K562 (cell line): ENCODE measurements at regions not wholly inside any gene's neighbourhood (a gene's known extent, or its start where the extent isn't known, plus 50 kb on each side); places are given as distances from the start of the nearest gene placed in this dataset.

ENCODE experiments used
- EZH2 ChIP-seq: IDR thresholded peaks from 2 replicates; pipeline ENCODE4 v1.6.1; 2012; ENCODE audit warnings: low read depth, mild to moderate bottlenecking, inconsistent platforms, low read length, borderline replicate concordance
- HNRNPL ChIP-seq: fragments of 200-400 bp; formaldehyde crosslinking; IDR thresholded peaks from 2 replicates; pipeline ENCODE4 v1.6.1; 2017; ENCODE audit warnings: low read depth, mild to moderate bottlenecking, low read length
- KAT7 ChIP-seq: sonication (generic); formaldehyde crosslinking; IDR thresholded peaks from 2 replicates; pipeline ENCODE4 v1.8.0; 2022; ENCODE audit warnings: missing genetic modification reagents, mild to moderate bottlenecking, borderline replicate concordance
- MAX ChIP-seq: sonication (generic); formaldehyde crosslinking; IDR thresholded peaks from 2 replicates; pipeline ENCODE4 v1.9.0; 2022; ENCODE audit warnings: mild to moderate bottlenecking, missing genetic modification reagents
- MYC ChIP-seq, 2 experiments: fragments of 250-450 bp in 1 of 2; sonication (Bioruptor Pico) in 1 of 2; IDR thresholded peaks; 2 replicates each; pipeline versions ENCODE4 v1.5.1 to v1.6.1; 2012 to 2021; ENCODE audit warnings: low read depth in 2 of 2, borderline replicate concordance in 1 of 2, improper control_type of control experiment in 1 of 2, low read length in 1 of 2, mild to moderate bottlenecking in 1 of 2, moderate library complexity in 1 of 2
- NEUROD1 ChIP-seq: fragments of 150-350 bp; IDR thresholded peaks from 2 replicates; pipeline ENCODE4 v1.6.1; 2014; ENCODE audit warnings: borderline replicate concordance, low read length, low read depth; ENCODE audit not compliant: partially characterized antibody
- PCBP2 ChIP-seq: fragments of 200-400 bp; formaldehyde crosslinking; IDR thresholded peaks from 2 replicates; pipeline ENCODE4 v1.6.1; 2018; ENCODE audit warnings: low read length, low read depth, mild to moderate bottlenecking, moderate library complexity; ENCODE audit not compliant: poor library complexity, severe bottlenecking
- SNRNP70 ChIP-seq: fragments of 200-400 bp; formaldehyde crosslinking; optimal IDR thresholded peaks from 2 replicates; pipeline ENCODE3; 2017; ENCODE audit warnings: low read depth, low read length
- YY1 ChIP-seq, 3 experiments: IDR thresholded peaks; 2 replicates each; pipeline ENCODE4 v1.6.1; 2011; ENCODE audit warnings: low read length in 2 of 3, mild to moderate bottlenecking in 2 of 3, moderate library complexity in 2 of 3, borderline replicate concordance in 1 of 3, control low read depth in 1 of 3, low read depth in 1 of 3; ENCODE audit not compliant: insufficient read depth in 3 of 3, insufficient replicate concordance in 2 of 3, control insufficient read depth in 1 of 3, insufficient read length in 1 of 3; ENCODE audit errors: extremely low read depth in 1 of 3
- ZNF239 ChIP-seq: fragments of 250-450 bp; sonication (Bioruptor Pico); IDR thresholded peaks from 2 replicates; pipeline ENCODE4 v1.4.0; 2020; ENCODE audit warnings: mild to moderate bottlenecking
- TF ChIP-seq, protein P1 (sequence below), 2 experiments: fragments of 450-650 bp in 1 of 2; sonication (generic) in 1 of 2; formaldehyde crosslinking in 1 of 2; IDR thresholded peaks; 2 replicates each; pipeline versions ENCODE4 v1.7.1 to v1.9.0; 2016 to 2022; ENCODE audit warnings: inconsistent platforms in 1 of 2, mild to moderate bottlenecking in 1 of 2, missing genetic modification reagents in 1 of 2

DNA sequence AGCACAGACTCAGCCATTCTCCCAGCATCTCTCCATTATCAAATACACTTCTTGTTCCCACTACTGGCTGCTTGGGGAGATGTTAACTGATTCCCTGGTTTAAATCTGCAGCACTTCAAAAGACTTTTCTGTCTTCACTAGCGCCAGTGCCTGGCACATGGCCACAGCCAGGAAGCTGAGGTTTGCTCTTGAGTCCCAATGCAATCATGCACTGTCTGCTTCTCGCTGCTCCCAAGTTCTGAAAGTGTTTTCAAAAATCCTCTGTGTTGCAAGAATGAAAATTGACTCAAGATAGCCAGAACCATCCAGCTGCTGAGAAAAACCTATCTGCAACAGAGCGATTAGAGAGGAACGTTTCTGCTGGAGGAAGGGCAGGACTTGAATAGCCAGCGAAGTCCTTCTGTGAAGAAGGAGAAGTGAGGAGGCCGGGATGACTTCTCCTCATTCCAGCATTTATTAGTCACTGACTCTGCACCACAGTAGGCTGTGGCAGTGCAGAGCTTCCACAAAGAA is 358.4 kb upstream of the NR2F2 start:
- TF ChIP-seq SNRNP70 (no peak), MYC (IDR thresholded peaks at IDR 0.05; ENCODE audit: low read depth, low read length) (no peak), MYC (CRISPR knock-in tag; IDR thresholded peaks at IDR 0.05; ENCODE audit: borderline replicate concordance, low read depth) (no peak), EZH2 (no peak), KAT7 (CRISPR knock-in tag) (no peak), ZNF239 (no peak), PCBP2 (no peak), MAX (CRISPR knock-in tag) (no peak), HNRNPL (no peak), YY1 (IDR thresholded peaks at IDR 0.05; ENCODE audit: borderline replicate concordance in 1 of 3, control insufficient read depth in 1 of 3, extremely low read depth in 1 of 3, insufficient read depth in 3 of 3, insufficient read length in 1 of 3, insufficient replicate concordance in 2 of 3, low read depth in 1 of 3, low read length in 2 of 3) (no peak), NEUROD1 (no peak)
- TF ChIP-seq, protein P1, sequence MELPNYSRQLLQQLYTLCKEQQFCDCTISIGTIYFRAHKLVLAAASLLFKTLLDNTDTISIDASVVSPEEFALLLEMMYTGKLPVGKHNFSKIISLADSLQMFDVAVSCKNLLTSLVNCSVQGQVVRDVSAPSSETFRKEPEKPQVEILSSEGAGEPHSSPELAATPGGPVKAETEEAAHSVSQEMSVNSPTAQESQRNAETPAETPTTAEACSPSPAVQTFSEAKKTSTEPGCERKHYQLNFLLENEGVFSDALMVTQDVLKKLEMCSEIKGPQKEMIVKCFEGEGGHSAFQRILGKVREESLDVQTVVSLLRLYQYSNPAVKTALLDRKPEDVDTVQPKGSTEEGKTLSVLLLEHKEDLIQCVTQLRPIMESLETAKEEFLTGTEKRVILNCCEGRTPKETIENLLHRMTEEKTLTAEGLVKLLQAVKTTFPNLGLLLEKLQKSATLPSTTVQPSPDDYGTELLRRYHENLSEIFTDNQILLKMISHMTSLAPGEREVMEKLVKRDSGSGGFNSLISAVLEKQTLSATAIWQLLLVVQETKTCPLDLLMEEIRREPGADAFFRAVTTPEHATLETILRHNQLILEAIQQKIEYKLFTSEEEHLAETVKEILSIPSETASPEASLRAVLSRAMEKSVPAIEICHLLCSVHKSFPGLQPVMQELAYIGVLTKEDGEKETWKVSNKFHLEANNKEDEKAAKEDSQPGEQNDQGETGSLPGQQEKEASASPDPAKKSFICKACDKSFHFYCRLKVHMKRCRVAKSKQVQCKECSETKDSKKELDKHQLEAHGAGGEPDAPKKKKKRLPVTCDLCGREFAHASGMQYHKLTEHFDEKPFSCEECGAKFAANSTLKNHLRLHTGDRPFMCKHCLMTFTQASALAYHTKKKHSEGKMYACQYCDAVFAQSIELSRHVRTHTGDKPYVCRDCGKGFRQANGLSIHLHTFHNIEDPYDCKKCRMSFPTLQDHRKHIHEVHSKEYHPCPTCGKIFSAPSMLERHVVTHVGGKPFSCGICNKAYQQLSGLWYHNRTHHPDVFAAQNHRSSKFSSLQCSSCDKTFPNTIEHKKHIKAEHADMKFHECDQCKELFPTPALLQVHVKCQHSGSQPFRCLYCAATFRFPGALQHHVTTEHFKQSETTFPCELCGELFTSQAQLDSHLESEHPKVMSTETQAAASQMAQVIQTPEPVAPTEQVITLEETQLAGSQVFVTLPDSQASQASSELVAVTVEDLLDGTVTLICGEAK (IDR thresholded peaks at IDR 0.05): no peak
- TF ChIP-seq, protein P1 (CRISPR knock-in tag; IDR thresholded peaks at IDR 0.05): no peak
